Heart left ventricle (tissue), 16 donors: ENCODE measurements at regions not wholly inside any gene's neighbourhood (a gene's known extent, or its start where the extent isn't known, plus 50 kb on each side); places are given as distances from the start of the nearest gene placed in this dataset.

Experiments
- ATAC-seq, 4 donors: fragments of 200-7000 bp; cut with Tn5 transposase; one replicate each; pipeline ENCODE4 v1.9.1; 2020 to 2022; ENCODE audit warnings: moderate library complexity in 4 of 4, mild to moderate bottlenecking in 3 of 4, moderate number of reproducible peaks in 1 of 4
- DNase-seq, 5 donors: peaks; one replicate each; pipeline ENCODE4 v3.0.0-alpha.2; 2020
- H3K27ac ChIP-seq, 12 donors: fragments of 200-600 bp; sonication (generic) in 4 of 12; one replicate each; pipeline versions ENCODE4 v1.5.0 to v1.8.0; 2016 to 2022; ENCODE audit warnings: mild to moderate bottlenecking in 2 of 12
- H3K27me3 ChIP-seq, 9 donors: fragments of 200-600 bp; sonication (generic) in 2 of 9; one replicate each; pipeline versions ENCODE4 v1.5.1 to v1.8.0; 2016 to 2022; ENCODE audit warnings: mild to moderate bottlenecking in 3 of 9
- H3K36me3 ChIP-seq, 9 donors: fragments of 200-600 bp; sonication (generic) in 2 of 9; one replicate each; pipeline versions ENCODE4 v1.5.0 to v1.8.0; 2018 to 2022; ENCODE audit warnings: mild to moderate bottlenecking in 2 of 9
- H3K4me1 ChIP-seq, 12 donors: fragments of 200-600 bp; sonication (generic) in 4 of 12; one replicate each; pipeline versions ENCODE4 v1.5.0 to v1.8.0; 2016 to 2022; ENCODE audit warnings: mild to moderate bottlenecking in 3 of 12
- H3K4me3 ChIP-seq, 12 donors: fragments of 200-600 bp; sonication (generic) in 4 of 12; one replicate each; pipeline versions ENCODE4 v1.5.0 to v1.8.0; 2017 to 2022; ENCODE audit warnings: mild to moderate bottlenecking in 9 of 12, moderate library complexity in 4 of 12
- H3K9me3 ChIP-seq, 12 donors: fragments of 200-600 bp; sonication (generic) in 4 of 12; one replicate each; pipeline versions ENCODE4 v1.5.0 to v1.8.0; 2016 to 2022; ENCODE audit warnings: mild to moderate bottlenecking in 1 of 12
- POLR2A ChIP-seq, 2 donors: fragments of 450-650 bp; IDR thresholded peaks; one replicate each; pipeline ENCODE4 v1.6.1; 2017; ENCODE audit warnings: antibody characterized with exemption in 2 of 2, mild to moderate bottlenecking in 2 of 2, moderate library complexity in 2 of 2
- WGBS, 4 donors: extraction: QIAGEN DNeasy Blood & Tissue Kit in 2 of 4; methylation state at CpG; one replicate each; pipeline versions ENCODE4 v1.1.5 to v1.1.7; 2013 to 2018; 5-methylcytosine and 5-hydroxymethylcytosine counted together
- intact Hi-C, 10 donors: fragments of 100-400 bp; cut with DNase I; formaldehyde crosslinking; loops; one replicate each; pipeline versions ENCODE4 v1.11.1 to v1.14.2; 2022
- TF ChIP-seq, protein P1 (sequence below), 12 donors: fragments of 200-600 bp; sonication (generic) in 4 of 12; IDR thresholded peaks; one replicate each; pipeline versions ENCODE4 v1.5.0 to v1.8.0; 2018 to 2022; ENCODE audit warnings: antibody characterized with exemption in 12 of 12, mild to moderate bottlenecking in 5 of 12
- donor health status: ischemic (EF 13 %, LVEDD 7.1; RV severe dilation, severe dysfunction).
- donor health status: healthy with polysubstance abuse.
- donor health status: DM: no; HTN: yes; CAD: no.
- donor health status: DM: no; HTN: no; CAD: no.
- donor health status: ischemic (EF 25% LVEDD 6.9; RV normal size, moderate dysfunction).
- donor health status: ischemic (EF 25% LVEDD 5.7; RV mildly dilated, moderate dysfunction).
- donor health status: healthy.
- donor health status: DM: yes; HTN: yes; CAD: no.
- donor health status: ischemic (EF 35%, LVEDD 5.7; RV mildly dilated, moderate dysfunction).
- donor health status: nonischemic (EF 11% LVEDD 7.7; RV severe dilation, severe dysfunction).
- donor health status: DM: yes; HTN: yes; CAD: no.
- donor health status: PGD.
- donor health status: ischemic (EF 29% LVEDD 5.4; RV normal size, mild dysfunction).
- donor health status: nonischemic (EF 23%, LVEDD 6.1; RV moderate dilation, normal function).

DNA sequence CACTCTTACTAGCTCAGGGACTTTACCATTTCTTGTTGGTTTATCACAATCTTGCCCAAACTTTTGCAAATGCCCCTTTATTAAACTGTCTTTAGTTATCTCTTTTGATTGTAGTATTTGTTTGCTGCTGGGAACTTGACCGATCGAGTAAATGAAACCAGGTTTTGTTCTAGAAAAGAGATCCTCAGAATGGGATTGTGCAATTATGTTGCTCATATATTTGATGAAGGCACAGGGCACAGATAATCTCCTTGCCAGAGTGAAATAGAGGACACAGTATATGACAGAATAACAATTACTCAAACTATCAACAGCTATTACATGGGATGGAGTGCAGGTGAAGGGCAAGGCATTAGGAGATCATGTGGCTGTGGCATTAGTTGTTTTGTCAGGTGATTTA, 216.6 kb upstream of the RASGRP1 start:
- H3K27ac ChIP-seq = no peak overlapping the region
- no peak for TF ChIP-seq POLR2A (IDR thresholded peaks at IDR 0.05)
- TF ChIP-seq, protein P1, sequence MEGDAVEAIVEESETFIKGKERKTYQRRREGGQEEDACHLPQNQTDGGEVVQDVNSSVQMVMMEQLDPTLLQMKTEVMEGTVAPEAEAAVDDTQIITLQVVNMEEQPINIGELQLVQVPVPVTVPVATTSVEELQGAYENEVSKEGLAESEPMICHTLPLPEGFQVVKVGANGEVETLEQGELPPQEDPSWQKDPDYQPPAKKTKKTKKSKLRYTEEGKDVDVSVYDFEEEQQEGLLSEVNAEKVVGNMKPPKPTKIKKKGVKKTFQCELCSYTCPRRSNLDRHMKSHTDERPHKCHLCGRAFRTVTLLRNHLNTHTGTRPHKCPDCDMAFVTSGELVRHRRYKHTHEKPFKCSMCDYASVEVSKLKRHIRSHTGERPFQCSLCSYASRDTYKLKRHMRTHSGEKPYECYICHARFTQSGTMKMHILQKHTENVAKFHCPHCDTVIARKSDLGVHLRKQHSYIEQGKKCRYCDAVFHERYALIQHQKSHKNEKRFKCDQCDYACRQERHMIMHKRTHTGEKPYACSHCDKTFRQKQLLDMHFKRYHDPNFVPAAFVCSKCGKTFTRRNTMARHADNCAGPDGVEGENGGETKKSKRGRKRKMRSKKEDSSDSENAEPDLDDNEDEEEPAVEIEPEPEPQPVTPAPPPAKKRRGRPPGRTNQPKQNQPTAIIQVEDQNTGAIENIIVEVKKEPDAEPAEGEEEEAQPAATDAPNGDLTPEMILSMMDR (IDR thresholded peaks at IDR 0.05) = no peak
- H3K9me3 ChIP-seq = no peaks in the 10 kb centered on the region
- H3K4me3 ChIP-seq = no peak overlapping the region
- no peaks in the 10 kb centered on the region for H3K4me1 ChIP-seq
- H3K27me3 ChIP-seq = peaks cover 0 to 5% (median 0%) of the 10 kb centered on the region in 9 donors
- 93 to 98% (median 97%) methylated on average over 2 of the region's 2 CpGs for WGBS, 4 donors
- ATAC-seq = no peak
- no peak for DNase-seq
- intact Hi-C loops = no loop called here
- H3K36me3 ChIP-seq = no peaks in the 10 kb centered on the region

DNA sequence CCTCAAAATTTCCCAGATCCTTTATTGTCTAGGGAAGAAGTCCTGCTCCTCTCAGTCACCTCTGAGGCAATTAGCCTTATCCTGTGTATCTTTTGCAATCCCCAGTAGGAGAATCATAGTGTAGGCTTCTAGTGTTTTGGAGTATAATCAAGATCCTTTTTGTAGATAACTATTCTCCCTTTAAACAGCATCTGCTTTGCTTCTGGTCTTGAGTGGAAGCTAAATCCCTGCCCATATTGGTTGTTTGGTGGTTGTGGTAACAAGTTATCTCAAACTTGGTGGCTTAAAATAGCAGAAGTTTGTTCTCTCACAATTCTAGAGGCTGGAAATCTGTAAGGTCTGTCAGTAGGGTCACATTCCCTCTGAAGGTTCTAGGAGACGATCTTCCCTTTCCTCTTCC, 217.5 kb upstream of the RASGRP1 start:
- Histone ChIP-seq H3K4me3 (no peak overlapping the region), H3K9me3 (no peaks in the 10 kb centered on the region), H3K4me1 (no peaks in the 10 kb centered on the region), H3K27me3 (peaks cover 0 to 5% (median 0%) of the 10 kb centered on the region in 9 donors), H3K36me3 (no peaks in the 10 kb centered on the region), H3K27ac (no peak overlapping the region)
- no peak for DNase-seq
- no peak for ATAC-seq
- intact Hi-C loops = no loop called here
- WGBS, 4 donors = 47 to 77% (median 58%) methylated on average over 1 of the region's 1 CpG
- no peak for TF ChIP-seq POLR2A (IDR thresholded peaks at IDR 0.05)
- TF ChIP-seq, protein P1 (IDR thresholded peaks at IDR 0.05) = no peak

GRCh38 chr15:38788918-38789317, 224.3 kb upstream of the RASGRP1 start:
- WGBS, 4 donors = 81 to 84% (median 83%) methylated on average over 6 of the region's 6 CpGs
- no peaks in the 10 kb centered on the region for H3K9me3 ChIP-seq
- H3K27ac ChIP-seq = no peak overlapping the region
- TF ChIP-seq, protein P1 (IDR thresholded peaks at IDR 0.05) = no peak
- TF ChIP-seq POLR2A (IDR thresholded peaks at IDR 0.05) = no peak
- DNase-seq (no peak), ATAC-seq (no peak)
- no peak overlapping the region for H3K4me3 ChIP-seq
- H3K4me1 ChIP-seq = no peaks in the 10 kb centered on the region
- no peaks in the 10 kb centered on the region for H3K27me3 ChIP-seq
- H3K36me3 ChIP-seq = no peaks in the 10 kb centered on the region
- intact Hi-C loops = no loop called here

GRCh38 chr15:38789566-38789965, 225.0 kb upstream of the RASGRP1 start:
- intact Hi-C loops = no loop called here
- H3K9me3 ChIP-seq = no peaks in the 10 kb centered on the region
- H3K36me3 ChIP-seq = no peaks in the 10 kb centered on the region
- H3K27me3 ChIP-seq = no peaks in the 10 kb centered on the region
- no peaks in the 10 kb centered on the region for H3K4me1 ChIP-seq
- no peak overlapping the region for H3K27ac ChIP-seq
- no peak overlapping the region for H3K4me3 ChIP-seq
- TF ChIP-seq, protein P1 (IDR thresholded peaks at IDR 0.05) = no peak
- no peak for TF ChIP-seq POLR2A (IDR thresholded peaks at IDR 0.05)
- no peak for DNase-seq
- ATAC-seq = no peak
- WGBS, 4 donors = 77 to 90% (median 85%) methylated on average over 3 of the region's 3 CpGs
